K562 (cell line): ENCODE measurements at regions not wholly inside any gene's neighbourhood (a gene's known extent, or its start where the extent isn't known, plus 50 kb on each side); places are given as distances from the start of the nearest gene placed in this dataset.
"Not testable (repeated sequence)": the region's sequence is repeated elsewhere in the genome, so short reads cannot be mapped to it uniquely, and the experiment has no call there.

Source experiments
- ATAC-seq: fragments of 200-7000 bp; cut with Tn5 transposase; 3 replicates; pipeline ENCODE4 v1.9.1; 2020; ENCODE audit warnings: moderate library complexity
- BruUV-seq: library from RNA; stranded (reverse); fragments of 400-500 nt; replicated peaks from 2 replicates; lab custom pipeline; 2021; lab: Mats Ljungman, UMichigan
- CTCF ChIA-PET: fragments of 300-600 bp; formaldehyde crosslinking; extraction: SDS; loops from one replicate; lab custom pipeline; 2021; ENCODE audit warnings: low intra/inter-chr PET ratio; lab: Yijun Ruan, JAX
- POLR2A ChIA-PET: fragments of 300-600, 350-650 bp; sonication (Branson Sonifier 250); formaldehyde crosslinking; extraction: SDS; loops from one replicate; lab custom pipeline; 2021; ENCODE audit warnings: antibody characterized with exemption, inconsistent platforms; lab: Yijun Ruan, JAX
- DNase-seq, 4 experiments: peaks; one replicate each; pipeline versions ENCODE4 v3.0.0 to v3.0.0-alpha.2; 2011 to 2018; ENCODE audit warnings: low spot score in 3 of 4, mixed read lengths in 3 of 4; ENCODE audit errors: extremely low read depth in 1 of 4
- FAIRE-seq: peaks from 2 replicates; lab custom pipeline; 2011; peaks lifted over from hg19 to GRCh38; lab: Jason Lieb, UNC
- H2AFZ ChIP-seq: 2 replicates; pipeline ENCODE4 v1.6.0; 2011; ENCODE audit warnings: low read depth, low read length, control low read depth, inconsistent platforms
- H3K27ac ChIP-seq: fragments of 200-600 bp; 3 replicates; pipeline ENCODE4 v1.8.0; 2011; ENCODE audit warnings: low read depth, mild to moderate bottlenecking, control low read depth, inconsistent platforms, low read length, moderate library complexity, mixed read lengths; ENCODE audit errors: extremely low read depth
- H3K27me3 ChIP-seq, 2 experiments: fragments of 300-600 bp in 1 of 2; 2 replicates in 1 of 2; 3 replicates in 1 of 2; pipeline versions ENCODE4 v1.6.0 to v1.8.0; 2011; ENCODE audit warnings: inconsistent platforms in 2 of 2, low read length in 2 of 2, mild to moderate bottlenecking in 1 of 2, mixed read lengths in 1 of 2, moderate library complexity in 1 of 2; ENCODE audit not compliant: control insufficient read depth in 2 of 2, insufficient read depth in 2 of 2
- H3K36me3 ChIP-seq: fragments of 300-600 bp; 3 replicates; pipeline ENCODE4 v1.8.0; 2011; ENCODE audit warnings: mild to moderate bottlenecking, low read length, inconsistent platforms; ENCODE audit not compliant: control insufficient read depth, insufficient read depth
- H3K4me1 ChIP-seq, 2 experiments: fragments of 200-600 bp in 1 of 2; replicated peaks in 1 of 2; 2 replicates in 1 of 2; 3 replicates in 1 of 2; pipeline versions ENCODE4 v1.5.1 to v1.8.0; 2011; ENCODE audit warnings: inconsistent platforms in 2 of 2, low read length in 2 of 2, mild to moderate bottlenecking in 1 of 2, mixed read lengths in 1 of 2, moderate library complexity in 1 of 2; ENCODE audit not compliant: control insufficient read depth in 2 of 2, insufficient read depth in 2 of 2
- H3K4me2 ChIP-seq: 2 replicates; pipeline ENCODE4 v1.6.1; 2011; ENCODE audit warnings: low read length, control low read depth, inconsistent platforms, mixed read lengths; ENCODE audit not compliant: insufficient read depth
- H3K4me3 ChIP-seq: fragments of 200-600 bp; sonication (generic), shearing (Covaris generic); 2 replicates; pipeline ENCODE4 v1.5.1; 2016; ENCODE audit warnings: control low read depth, inconsistent platforms
- H3K79me2 ChIP-seq: fragments of 200-600 bp; 3 replicates; pipeline ENCODE4 v1.8.0; 2011; ENCODE audit warnings: low read length, inconsistent platforms; ENCODE audit not compliant: control insufficient read depth, insufficient read depth
- H3K9ac ChIP-seq, 2 experiments: 2 replicates each; pipeline versions ENCODE4 v1.6.0 to v1.6.1; 2011; ENCODE audit warnings: low read depth in 2 of 2, low read length in 2 of 2, control low read depth in 1 of 2, inconsistent platforms in 1 of 2, mild to moderate bottlenecking in 1 of 2, mixed read lengths in 1 of 2; ENCODE audit not compliant: insufficient read depth in 1 of 2
- H3K9me1 ChIP-seq: one replicate; pipeline ENCODE4 v1.6.0; 2011; ENCODE audit warnings: inconsistent platforms, mild to moderate bottlenecking, low read length, moderate library complexity; ENCODE audit not compliant: control insufficient read depth, insufficient read depth
- H3K9me3 ChIP-seq: replicated peaks from 2 replicates; pipeline ENCODE4 v1.5.1; 2011; ENCODE audit warnings: low read depth, low read length, inconsistent platforms; ENCODE audit not compliant: control insufficient read depth, insufficient read depth
- H4K20me1 ChIP-seq: replicated peaks from 2 replicates; pipeline ENCODE4 v1.6.1; 2011; ENCODE audit warnings: low read length, inconsistent platforms, mixed read lengths; ENCODE audit not compliant: control insufficient read depth, insufficient read depth
- BRD9 ChIP-seq: fragments of 450-650 bp; IDR thresholded peaks from 2 replicates; pipeline ENCODE4 v1.6.1; 2018; ENCODE audit warnings: low read depth; ENCODE audit not compliant: partially characterized antibody
- CAMTA2 ChIP-seq: fragments of 250-450 bp; sonication (Bioruptor Pico); conservative IDR thresholded peaks from 2 replicates; pipeline ENCODE4 v1.5.1; 2022
- KAT2B ChIP-seq: IDR thresholded peaks from one replicate; pipeline ENCODE4 v1.6.1; 2012; ENCODE audit warnings: low read depth, mild to moderate bottlenecking, control low read depth, inconsistent platforms, low read length, moderate library complexity
- LCOR ChIP-seq: sonication (generic); formaldehyde crosslinking; IDR thresholded peaks from 2 replicates; pipeline ENCODE4 v1.8.0; 2022; ENCODE audit warnings: mild to moderate bottlenecking, missing genetic modification reagents
- LEF1 ChIP-seq: fragments of 450-650 bp; IDR thresholded peaks from 2 replicates; pipeline ENCODE4 v1.6.1; 2016; ENCODE audit warnings: mild to moderate bottlenecking
- MED1 ChIP-seq: sonication (generic); formaldehyde crosslinking; IDR thresholded peaks from 2 replicates; pipeline ENCODE4 v1.8.1; 2023; ENCODE audit warnings: missing genetic modification reagents, borderline replicate concordance
- NRF1 ChIP-seq, 2 experiments: fragments of 450-650 bp; IDR thresholded peaks in 1 of 2; conservative IDR thresholded peaks in 1 of 2; 2 replicates each; pipeline ENCODE4 v1.6.1; 2014; ENCODE audit warnings: mild to moderate bottlenecking in 2 of 2
- STAT5A ChIP-seq: IDR thresholded peaks from 2 replicates; pipeline ENCODE4 v1.6.1; 2012; ENCODE audit warnings: low read length, inconsistent platforms, borderline replicate concordance
- ZNF124 ChIP-seq: sonication (generic); formaldehyde crosslinking; IDR thresholded peaks from 2 replicates; pipeline ENCODE4 v1.8.1; 2022; ENCODE audit warnings: missing genetic modification reagents
- WGBS: fragments of 100-300 bp; shearing (Covaris generic); methylation state at CpG from one replicate; pipeline ENCODE4 v1.1.6; 2016; ENCODE audit warnings: low coverage, mixed read lengths; ENCODE audit not compliant: insufficient coverage; ENCODE audit errors: missing lambda C conversion rate; 5-methylcytosine and 5-hydroxymethylcytosine counted together
- in situ Hi-C: fragments of 300-500 bp; cut with MboI; formaldehyde crosslinking; loops from 4 replicates; pipeline ENCODE4 v1.15.0; 2018; ENCODE audit warnings: inconsistent platforms, mixed read lengths
- intact Hi-C: fragments of 100-400 bp; cut with micrococcal nuclease; formaldehyde crosslinking; loops from 2 replicates; pipeline ENCODE4 v1.14.2; 2022
- TF ChIP-seq, protein P1 (sequence below): fragments of 450-650 bp; IDR thresholded peaks from 2 replicates; pipeline ENCODE4 v1.6.1; 2017; ENCODE audit warnings: antibody characterized with exemption, mild to moderate bottlenecking

GRCh38 chrX:79462458-79462857 lies 95.3 kb upstream of the ITM2A start:
- 4% methylated on average over 3 of the region's 3 CpGs for WGBS
- H3K4me1 ChIP-seq: no peaks in the 10 kb centered on the region
- no peak for ATAC-seq

GRCh38 chrX:79456593-79456992 lies 89.5 kb upstream of the ITM2A start:
- FAIRE-seq, BruUV-seq, intact Hi-C loops, H3K4me3 ChIP-seq, H3K4me2 ChIP-seq, H3K9me1 ChIP-seq, in situ Hi-C loops, H2AFZ ChIP-seq, H3K9ac ChIP-seq, H3K4me1 ChIP-seq, H3K27me3 ChIP-seq, ATAC-seq, H3K36me3 ChIP-seq, H4K20me1 ChIP-seq, CTCF ChIA-PET, H3K9me3 ChIP-seq, POLR2A ChIA-PET, DNase-seq, H3K79me2 ChIP-seq, H3K27ac ChIP-seq: not testable (repeated sequence)
- WGBS: 11% methylated on average over 8 of the region's 9 CpGs

More at GRCh38 chrX:79462458-79462857, 95.3 kb upstream of the ITM2A start:
- TF ChIP-seq CAMTA2 (no peak), BRD9 (no peak), LCOR (CRISPR knock-in tag) (no peak), ZNF124 (no peak), STAT5A (no peak), MED1 (no peak), LEF1 (no peak), NRF1 (conservative IDR thresholded peaks at IDR 0.05 in 1 of 2, IDR thresholded peaks at IDR 0.05 in 1 of 2) (no peak), KAT2B (no peak)
- TF ChIP-seq, protein P1, sequence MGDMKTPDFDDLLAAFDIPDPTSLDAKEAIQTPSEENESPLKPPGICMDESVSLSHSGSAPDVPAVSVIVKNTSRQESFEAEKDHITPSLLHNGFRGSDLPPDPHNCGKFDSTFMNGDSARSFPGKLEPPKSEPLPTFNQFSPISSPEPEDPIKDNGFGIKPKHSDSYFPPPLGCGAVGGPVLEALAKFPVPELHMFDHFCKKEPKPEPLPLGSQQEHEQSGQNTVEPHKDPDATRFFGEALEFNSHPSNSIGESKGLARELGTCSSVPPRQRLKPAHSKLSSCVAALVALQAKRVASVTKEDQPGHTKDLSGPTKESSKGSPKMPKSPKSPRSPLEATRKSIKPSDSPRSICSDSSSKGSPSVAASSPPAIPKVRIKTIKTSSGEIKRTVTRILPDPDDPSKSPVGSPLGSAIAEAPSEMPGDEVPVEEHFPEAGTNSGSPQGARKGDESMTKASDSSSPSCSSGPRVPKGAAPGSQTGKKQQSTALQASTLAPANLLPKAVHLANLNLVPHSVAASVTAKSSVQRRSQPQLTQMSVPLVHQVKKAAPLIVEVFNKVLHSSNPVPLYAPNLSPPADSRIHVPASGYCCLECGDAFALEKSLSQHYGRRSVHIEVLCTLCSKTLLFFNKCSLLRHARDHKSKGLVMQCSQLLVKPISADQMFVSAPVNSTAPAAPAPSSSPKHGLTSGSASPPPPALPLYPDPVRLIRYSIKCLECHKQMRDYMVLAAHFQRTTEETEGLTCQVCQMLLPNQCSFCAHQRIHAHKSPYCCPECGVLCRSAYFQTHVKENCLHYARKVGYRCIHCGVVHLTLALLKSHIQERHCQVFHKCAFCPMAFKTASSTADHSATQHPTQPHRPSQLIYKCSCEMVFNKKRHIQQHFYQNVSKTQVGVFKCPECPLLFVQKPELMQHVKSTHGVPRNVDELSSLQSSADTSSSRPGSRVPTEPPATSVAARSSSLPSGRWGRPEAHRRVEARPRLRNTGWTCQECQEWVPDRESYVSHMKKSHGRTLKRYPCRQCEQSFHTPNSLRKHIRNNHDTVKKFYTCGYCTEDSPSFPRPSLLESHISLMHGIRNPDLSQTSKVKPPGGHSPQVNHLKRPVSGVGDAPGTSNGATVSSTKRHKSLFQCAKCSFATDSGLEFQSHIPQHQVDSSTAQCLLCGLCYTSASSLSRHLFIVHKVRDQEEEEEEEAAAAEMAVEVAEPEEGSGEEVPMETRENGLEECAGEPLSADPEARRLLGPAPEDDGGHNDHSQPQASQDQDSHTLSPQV: no peak
- Histone ChIP-seq H3K79me2 (no peaks in the 10 kb centered on the region), H3K27me3 (no peaks in the 10 kb centered on the region), H3K9me1 (no peaks in the 10 kb centered on the region), H4K20me1 (no peaks in the 10 kb centered on the region), H3K27ac (no peak overlapping the region), H3K9me3 (no peaks in the 10 kb centered on the region), H2AFZ (no peak overlapping the region), H3K36me3 (no peaks in the 10 kb centered on the region), H3K9ac (no peak overlapping the region), H3K4me2 (no peak overlapping the region), H3K4me3 (no peak overlapping the region)
- FAIRE-seq: no peak
- ChIA-PET POLR2A (no interaction called here), CTCF (no interaction called here)
- no TSS peak for BruUV-seq
- in situ Hi-C loops: no loop called here
- intact Hi-C loops: no loop called here
- no peak for DNase-seq
